Fibroblast of lung (primary cell): ENCODE measurements at regions not wholly inside any gene's neighbourhood (a gene's known extent, or its start where the extent isn't known, plus 50 kb on each side); places are given as distances from the start of the nearest gene placed in this dataset.
"Not testable (repeated sequence)": the region's sequence is repeated elsewhere in the genome, so short reads cannot be mapped to it uniquely, and the experiment has no call there.

ENCODE experiments used
- EZH2 ChIP-seq: IDR thresholded peaks from 2 replicates; pipeline ENCODE4 v1.5.1; 2012; ENCODE audit warnings: low read length, control low read depth, mild to moderate bottlenecking; ENCODE audit errors: missing control alignments
- TF ChIP-seq, protein P1 (sequence below), 2 donors: IDR thresholded peaks in 1 of 2; conservative IDR thresholded peaks in 1 of 2; 1 replicate in 1 of 2; 2 replicates in 1 of 2; pipeline ENCODE4 v1.5.1; 2011 to 2012; ENCODE audit warnings: low read length in 2 of 2, control low read depth in 1 of 2, inconsistent platforms in 1 of 2, low read depth in 1 of 2, mild to moderate bottlenecking in 1 of 2

DNA sequence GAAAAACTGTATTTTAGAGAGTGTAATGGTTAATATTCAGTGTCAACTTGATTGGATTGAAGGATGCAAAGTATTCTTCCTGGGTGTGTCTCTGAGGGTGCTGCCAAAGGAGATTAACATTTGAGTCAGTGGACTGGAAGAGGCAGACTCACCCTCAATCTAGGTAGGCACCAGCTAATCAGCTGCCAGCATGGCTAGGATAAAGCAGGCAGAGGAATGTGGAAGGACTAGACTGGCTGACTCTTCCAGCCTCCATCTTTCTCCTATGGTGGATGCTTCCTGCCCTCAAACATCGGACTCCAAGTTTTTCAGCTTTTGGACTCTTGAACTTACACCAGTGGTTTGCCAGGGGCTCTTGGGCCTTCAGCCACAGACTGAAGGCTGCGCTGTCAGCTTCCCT, 740.3 kb downstream of the RNF144A start:
- TF ChIP-seq EZH2: not testable (repeated sequence)
- TF ChIP-seq, protein P1, sequence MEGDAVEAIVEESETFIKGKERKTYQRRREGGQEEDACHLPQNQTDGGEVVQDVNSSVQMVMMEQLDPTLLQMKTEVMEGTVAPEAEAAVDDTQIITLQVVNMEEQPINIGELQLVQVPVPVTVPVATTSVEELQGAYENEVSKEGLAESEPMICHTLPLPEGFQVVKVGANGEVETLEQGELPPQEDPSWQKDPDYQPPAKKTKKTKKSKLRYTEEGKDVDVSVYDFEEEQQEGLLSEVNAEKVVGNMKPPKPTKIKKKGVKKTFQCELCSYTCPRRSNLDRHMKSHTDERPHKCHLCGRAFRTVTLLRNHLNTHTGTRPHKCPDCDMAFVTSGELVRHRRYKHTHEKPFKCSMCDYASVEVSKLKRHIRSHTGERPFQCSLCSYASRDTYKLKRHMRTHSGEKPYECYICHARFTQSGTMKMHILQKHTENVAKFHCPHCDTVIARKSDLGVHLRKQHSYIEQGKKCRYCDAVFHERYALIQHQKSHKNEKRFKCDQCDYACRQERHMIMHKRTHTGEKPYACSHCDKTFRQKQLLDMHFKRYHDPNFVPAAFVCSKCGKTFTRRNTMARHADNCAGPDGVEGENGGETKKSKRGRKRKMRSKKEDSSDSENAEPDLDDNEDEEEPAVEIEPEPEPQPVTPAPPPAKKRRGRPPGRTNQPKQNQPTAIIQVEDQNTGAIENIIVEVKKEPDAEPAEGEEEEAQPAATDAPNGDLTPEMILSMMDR (conservative IDR thresholded peaks at IDR 0.05 in 1 of 2, IDR thresholded peaks at IDR 0.05 in 1 of 2; ENCODE audit: low read depth in 1 of 2, low read length in 2 of 2): not testable (repeated sequence)
